ENCODE measurements at regions not wholly inside any gene's neighbourhood (a gene's known extent, or its start where the extent isn't known, plus 50 kb on each side); places are given as distances from the start of the nearest gene placed in this dataset.

DNA sequence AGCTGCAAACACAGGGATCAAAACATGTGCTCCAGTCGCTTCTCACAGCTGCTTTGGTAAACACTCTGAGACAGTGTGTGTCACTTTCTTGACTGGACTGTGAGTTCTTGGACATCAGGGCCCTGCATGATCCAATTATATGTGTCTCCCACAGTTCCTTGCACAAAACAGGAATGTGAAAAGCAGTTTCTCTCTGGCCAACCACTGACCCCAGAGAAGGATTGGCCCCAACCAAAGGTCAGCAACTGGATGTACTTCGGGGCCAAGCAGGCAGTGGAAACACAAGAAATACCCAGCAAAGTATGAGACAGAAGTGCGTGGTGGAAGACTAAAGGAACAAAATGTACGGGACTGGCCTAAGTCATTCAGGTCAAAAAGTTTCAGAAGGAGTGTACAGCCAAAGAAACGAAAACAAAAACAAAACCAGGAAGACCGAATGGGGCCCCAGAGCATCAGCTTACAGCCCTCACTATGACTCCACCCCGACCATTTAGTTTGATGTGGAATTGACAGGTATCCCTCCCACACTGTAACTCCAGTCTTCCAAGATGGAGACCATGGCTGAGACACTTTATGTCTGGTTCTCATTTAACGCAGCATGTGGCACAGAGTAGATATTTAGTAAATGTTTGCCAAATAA is 76.7 kb upstream of the LPP start:
- no peak overlapping the region for H3K4me2 ChIP-seq (ENCODE audit: low read length)
- no peaks in the 10 kb centered on the region for H4K20me1 ChIP-seq (ENCODE audit: control insufficient read depth, insufficient read depth, low read depth, low read length)
- H3K9me3 ChIP-seq (ENCODE audit: control insufficient read depth, insufficient read depth, low read length), result peaks cover 6% of the 10 kb centered on the region; the same call in 1 of the 2 replicates

DNA sequence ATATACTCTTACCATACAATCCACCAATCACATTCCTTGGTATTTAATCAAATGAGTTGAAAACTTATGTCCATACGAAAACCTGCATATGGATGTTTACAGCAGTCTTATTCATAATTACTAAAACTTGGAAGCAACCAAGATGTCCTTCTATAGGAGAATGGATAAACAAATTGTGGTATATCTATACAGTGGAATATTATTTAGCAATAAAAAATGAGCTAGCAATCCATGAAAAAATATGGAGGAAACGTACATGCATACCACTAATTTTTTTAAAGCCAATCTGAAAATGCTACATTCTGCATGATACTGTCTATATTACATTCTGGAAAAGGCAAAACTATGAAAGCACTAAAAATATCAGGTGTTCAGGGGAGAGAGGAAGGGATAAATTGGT is 73.9 kb upstream of the LPP start:
- H4K20me1 ChIP-seq (ENCODE audit: control insufficient read depth, insufficient read depth, low read depth, low read length), result no peaks in the 10 kb centered on the region
- H3K36me3 ChIP-seq (ENCODE audit: control insufficient read depth, low read length), result peaks cover 3% of the 10 kb centered on the region; the same call in 1 of the 2 replicates
- H3K4me1 ChIP-seq (ENCODE audit: control insufficient read depth, low read length), result peaks cover 46% of the 10 kb centered on the region
- TF ChIP-seq EZH2phosphoT487 (IDR thresholded peaks at IDR 0.05; ENCODE audit: borderline replicate concordance, low read length), result no peak
- TF ChIP-seq, protein P1, sequence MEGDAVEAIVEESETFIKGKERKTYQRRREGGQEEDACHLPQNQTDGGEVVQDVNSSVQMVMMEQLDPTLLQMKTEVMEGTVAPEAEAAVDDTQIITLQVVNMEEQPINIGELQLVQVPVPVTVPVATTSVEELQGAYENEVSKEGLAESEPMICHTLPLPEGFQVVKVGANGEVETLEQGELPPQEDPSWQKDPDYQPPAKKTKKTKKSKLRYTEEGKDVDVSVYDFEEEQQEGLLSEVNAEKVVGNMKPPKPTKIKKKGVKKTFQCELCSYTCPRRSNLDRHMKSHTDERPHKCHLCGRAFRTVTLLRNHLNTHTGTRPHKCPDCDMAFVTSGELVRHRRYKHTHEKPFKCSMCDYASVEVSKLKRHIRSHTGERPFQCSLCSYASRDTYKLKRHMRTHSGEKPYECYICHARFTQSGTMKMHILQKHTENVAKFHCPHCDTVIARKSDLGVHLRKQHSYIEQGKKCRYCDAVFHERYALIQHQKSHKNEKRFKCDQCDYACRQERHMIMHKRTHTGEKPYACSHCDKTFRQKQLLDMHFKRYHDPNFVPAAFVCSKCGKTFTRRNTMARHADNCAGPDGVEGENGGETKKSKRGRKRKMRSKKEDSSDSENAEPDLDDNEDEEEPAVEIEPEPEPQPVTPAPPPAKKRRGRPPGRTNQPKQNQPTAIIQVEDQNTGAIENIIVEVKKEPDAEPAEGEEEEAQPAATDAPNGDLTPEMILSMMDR (IDR thresholded peaks at IDR 0.05; ENCODE audit: low read depth, low read length, poor library complexity, severe bottlenecking), result no peak
- no peak overlapping the region for H3K4me2 ChIP-seq (ENCODE audit: low read length)
- H3K79me2 ChIP-seq (ENCODE audit: control insufficient read depth, low read length), result no peaks in the 10 kb centered on the region; the same call in 1 of the 2 replicates
- no peak overlapping the region for H3K4me3 ChIP-seq (ENCODE audit: low read length)
- no peaks in the 10 kb centered on the region for H3K27me3 ChIP-seq (ENCODE audit: control insufficient read depth, low read length)
- H3K9me3 ChIP-seq (ENCODE audit: control insufficient read depth, insufficient read depth, low read length), result peaks cover 6% of the 10 kb centered on the region; the same call in 1 of the 2 replicates
- H3F3A ChIP-seq (ENCODE audit: control insufficient read depth, insufficient read depth), result peaks cover 14% of the 10 kb centered on the region
- H3K9me2 ChIP-seq (replicated peaks; ENCODE audit: control insufficient read depth, low read length), result no peaks in the 10 kb centered on the region
- no peak overlapping the region for H3K27ac ChIP-seq (ENCODE audit: low read depth, low read length)

More for the DNA sequence above, 76.7 kb upstream of the LPP start:
- Histone ChIP-seq H3K79me2 (ENCODE audit: control insufficient read depth, low read length) (no peaks in the 10 kb centered on the region), H3K4me3 (ENCODE audit: low read length) (no peak overlapping the region), H3F3A (ENCODE audit: control insufficient read depth, insufficient read depth) (no peaks in the 10 kb centered on the region), H3K9me2 (replicated peaks; ENCODE audit: control insufficient read depth, low read length) (no peaks in the 10 kb centered on the region), H3K36me3 (ENCODE audit: control insufficient read depth, low read length) (no peaks in the 10 kb centered on the region), H3K4me1 (ENCODE audit: control insufficient read depth, low read length) (peaks cover 26% of the 10 kb centered on the region), H3K27ac (ENCODE audit: low read depth, low read length) (no peak overlapping the region), H3K27me3 (ENCODE audit: control insufficient read depth, low read length) (no peaks in the 10 kb centered on the region)
- TF ChIP-seq EZH2phosphoT487 (IDR thresholded peaks at IDR 0.05; ENCODE audit: borderline replicate concordance, low read length), result no peak
- TF ChIP-seq, protein P1 (IDR thresholded peaks at IDR 0.05; ENCODE audit: low read depth, low read length, poor library complexity, severe bottlenecking), result no peak

DNA sequence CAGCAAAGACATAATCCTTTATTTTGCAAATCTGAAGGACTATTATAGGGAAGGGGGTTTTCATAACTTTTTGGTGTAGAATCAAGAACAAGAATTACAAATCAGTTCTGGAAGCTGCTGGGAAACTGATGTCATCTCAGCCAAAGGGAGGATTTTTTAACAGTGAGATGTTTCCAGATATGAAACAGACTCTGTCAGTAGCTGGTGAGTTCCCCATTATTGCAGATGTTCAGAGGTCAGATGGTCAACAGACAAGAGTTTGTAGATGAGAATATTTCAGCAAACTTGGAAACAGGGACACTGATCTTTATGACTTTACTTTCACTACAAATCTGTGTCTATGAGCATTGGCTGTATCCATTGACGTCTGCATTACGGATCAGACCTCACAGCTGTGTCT is 71.9 kb upstream of the LPP start:
- Histone ChIP-seq H3K79me2 (ENCODE audit: control insufficient read depth, low read length) (no peaks in the 10 kb centered on the region; the same call in 1 of the 2 replicates), H3K4me2 (ENCODE audit: low read length) (peak overlapping the region; percentile 88), H4K20me1 (ENCODE audit: control insufficient read depth, insufficient read depth, low read depth, low read length) (no peaks in the 10 kb centered on the region), H3K4me3 (ENCODE audit: low read length) (0 out of 2 replicates have a peak overlapping the region, but pooled peaks have one; percentile 2), H3F3A (ENCODE audit: control insufficient read depth, insufficient read depth) (peaks cover 34% of the 10 kb centered on the region), H3K9me3 (ENCODE audit: control insufficient read depth, insufficient read depth, low read length) (peaks cover 6% of the 10 kb centered on the region; the same call in 1 of the 2 replicates), H3K4me1 (ENCODE audit: control insufficient read depth, low read length) (peaks cover 62% of the 10 kb centered on the region), H3K27ac (ENCODE audit: low read depth, low read length) (peak overlapping the region; percentile 99; the same call in 1 of the 2 replicates), H3K9me2 (replicated peaks; ENCODE audit: control insufficient read depth, low read length) (no peaks in the 10 kb centered on the region), H3K27me3 (ENCODE audit: control insufficient read depth, low read length) (no peaks in the 10 kb centered on the region), H3K36me3 (ENCODE audit: control insufficient read depth, low read length) (peaks cover 3% of the 10 kb centered on the region; the same call in 1 of the 2 replicates)
- no peak for TF ChIP-seq EZH2phosphoT487 (IDR thresholded peaks at IDR 0.05; ENCODE audit: borderline replicate concordance, low read length)
- TF ChIP-seq, protein P1 (IDR thresholded peaks at IDR 0.05; ENCODE audit: low read depth, low read length, poor library complexity, severe bottlenecking), result no peak
